Iris pigment epithelial cell (primary cell): ENCODE measurements at regions not wholly inside any gene's neighbourhood (a gene's known extent, or its start where the extent isn't known, plus 50 kb on each side); places are given as distances from the start of the nearest gene placed in this dataset.
A peak's percentile ranks its signal among the peaks of the same experiment; 100 is the strongest.

Experiments used
- DNase-seq: peaks from one replicate; pipeline ENCODE4 v3.0.0-alpha.2; 2011; ENCODE audit warnings: low read depth

GRCh38 chr6:66935612-66936011 is 1228.6 kb upstream of the EYS start:
- DNase-seq = no peak

- DNase-seq = no peak
These were observed 1224.8 kb upstream of the EYS start for GRCh38 chr6:66931787-66932186.

GRCh38 chr6:66930559-66931290 is 1223.7 kb upstream of the EYS start:
- DNase-seq = peak; percentile 64

- DNase-seq = peak; percentile 23
These were observed 1219.0 kb upstream of the EYS start for GRCh38 chr6:66926060-66926459.

GRCh38 chr6:66913657-66914056 is 1206.6 kb upstream of the EYS start:
- DNase-seq = no peak

- DNase-seq = no peak
These were observed 1195.4 kb upstream of the EYS start for GRCh38 chr6:66902457-66902856.

GRCh38 chr6:66900133-66901083 is 1193.4 kb upstream of the EYS start:
- no peak for DNase-seq

GRCh38 chr6:66897576-66897975 is 1190.5 kb upstream of the EYS start:
- peak; percentile 68 for DNase-seq

- peak; percentile 18 for DNase-seq
These were observed 1189.4 kb upstream of the EYS start for GRCh38 chr6:66896415-66896814.

- no peak for DNase-seq
These were observed 1176.4 kb upstream of the EYS start for GRCh38 chr6:66883453-66883852.

GRCh38 chr6:66866801-66867200 is 1159.8 kb upstream of the EYS start:
- DNase-seq = no peak

GRCh38 chr6:66865771-66866170 is 1158.7 kb upstream of the EYS start:
- peak; percentile 55 for DNase-seq

- DNase-seq = no peak
These were observed 1154.0 kb upstream of the EYS start for GRCh38 chr6:66861007-66861541.

GRCh38 chr6:66860328-66860727 is 1153.3 kb upstream of the EYS start:
- DNase-seq = no peak

GRCh38 chr6:66858196-66858595 is 1151.2 kb upstream of the EYS start:
- no peak for DNase-seq

GRCh38 chr6:66854014-66854413 is 1147.0 kb upstream of the EYS start:
- no peak for DNase-seq

- DNase-seq = no peak
These were observed 1144.9 kb upstream of the EYS start for GRCh38 chr6:66851930-66852329.

GRCh38 chr6:66849843-66850242 is 1142.8 kb upstream of the EYS start:
- no peak for DNase-seq

- no peak for DNase-seq
These were observed 1141.4 kb upstream of the EYS start for GRCh38 chr6:66848244-66848953.

- no peak for DNase-seq
These were observed 1131.7 kb upstream of the EYS start for GRCh38 chr6:66838764-66839163.

- DNase-seq = no peak
These were observed 1118.5 kb upstream of the EYS start for GRCh38 chr6:66825539-66825938.

GRCh38 chr6:66814156-66814555 is 1107.1 kb upstream of the EYS start:
- peak; percentile 1 for DNase-seq
